ENCODE measurements at regions not wholly inside any gene's neighbourhood (a gene's known extent, or its start where the extent isn't known, plus 50 kb on each side); places are given as distances from the start of the nearest gene placed in this dataset.

DNA sequence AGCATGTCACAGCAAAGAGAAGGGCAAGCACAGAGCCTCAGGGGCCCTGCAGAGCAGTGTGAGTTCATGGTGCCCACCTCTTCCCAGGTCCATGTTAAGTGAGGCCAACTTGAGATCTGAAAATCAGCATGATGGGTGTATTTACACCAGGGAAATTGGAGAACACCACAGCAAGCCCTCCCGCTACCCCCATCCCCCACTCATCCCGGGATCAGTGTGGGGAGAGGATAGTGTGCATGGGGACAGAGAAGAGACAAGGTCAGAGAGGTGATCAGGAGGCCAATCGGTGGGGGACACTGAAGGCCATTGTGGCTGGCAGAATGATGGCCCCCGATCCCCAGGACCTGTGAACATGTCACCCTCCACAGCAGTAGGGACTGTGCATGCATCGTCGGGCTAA, 54.7 kb downstream of the PTGR3 start:
- DNase-seq (ENCODE audit: low read depth): no peak
- TF ChIP-seq CTCF (IDR thresholded peaks at IDR 0.05; ENCODE audit: control insufficient read depth, extremely low read depth, insufficient read depth): no peak
- no peak overlapping the region for H3K4me3 ChIP-seq (ENCODE audit: low read depth, low read length)

DNA sequence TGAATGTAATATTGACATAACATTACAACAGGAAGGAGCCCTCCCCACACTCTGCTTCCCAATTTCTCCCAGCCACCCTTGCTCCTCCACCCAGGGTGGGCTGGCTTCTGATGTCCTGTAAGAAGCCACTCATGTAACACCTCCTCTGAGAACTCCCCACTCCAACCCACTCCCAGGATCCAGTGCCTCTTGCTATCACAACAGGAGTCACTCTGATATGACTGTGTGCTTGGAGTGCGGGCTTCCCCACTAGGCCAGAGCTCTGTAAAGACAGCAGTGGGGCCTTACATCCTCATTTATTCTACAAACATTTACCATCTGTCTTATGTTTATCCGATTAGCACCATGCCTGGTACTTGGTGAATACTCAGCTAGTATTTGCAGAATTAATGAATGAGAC, 65.1 kb downstream of the PTGR3 start:
- no peak overlapping the region for H3K4me3 ChIP-seq (ENCODE audit: low read depth, low read length)
- DNase-seq (ENCODE audit: low read depth): no peak
- no peak for TF ChIP-seq CTCF (IDR thresholded peaks at IDR 0.05; ENCODE audit: control insufficient read depth, extremely low read depth, insufficient read depth)

DNA sequence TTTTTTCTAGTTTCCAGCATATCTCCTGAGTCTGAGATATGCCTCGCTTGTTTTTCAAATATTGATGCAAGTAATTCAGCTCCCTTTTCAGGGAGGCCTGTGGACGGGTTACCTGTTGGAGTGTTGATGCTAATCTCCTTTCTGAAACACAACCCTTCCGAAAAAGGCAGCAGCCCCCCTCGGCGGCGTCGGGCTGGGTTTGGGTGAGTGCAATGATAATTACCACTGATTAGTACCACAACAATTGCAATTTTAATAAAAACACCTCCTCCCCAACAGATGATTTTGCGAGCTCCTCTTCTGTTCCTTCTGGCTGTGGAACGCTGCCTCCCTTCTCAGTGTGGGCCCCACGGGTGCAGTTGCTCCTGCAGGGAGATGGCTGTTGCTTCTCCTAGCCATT, 66.3 kb downstream of the PTGR3 start:
- no peak for TF ChIP-seq CTCF (IDR thresholded peaks at IDR 0.05; ENCODE audit: control insufficient read depth, extremely low read depth, insufficient read depth)
- DNase-seq (ENCODE audit: low read depth): no peak
- no peak overlapping the region for H3K4me3 ChIP-seq (ENCODE audit: low read depth, low read length)

- no peak for DNase-seq (ENCODE audit: low read depth)
- TF ChIP-seq CTCF (IDR thresholded peaks at IDR 0.05; ENCODE audit: control insufficient read depth, extremely low read depth, insufficient read depth): no peak
- no peak overlapping the region for H3K4me3 ChIP-seq (ENCODE audit: low read depth, low read length)
Measured at GRCh38 chr18:75141734-75142133, 67.2 kb downstream of the PTGR3 start.

DNA sequence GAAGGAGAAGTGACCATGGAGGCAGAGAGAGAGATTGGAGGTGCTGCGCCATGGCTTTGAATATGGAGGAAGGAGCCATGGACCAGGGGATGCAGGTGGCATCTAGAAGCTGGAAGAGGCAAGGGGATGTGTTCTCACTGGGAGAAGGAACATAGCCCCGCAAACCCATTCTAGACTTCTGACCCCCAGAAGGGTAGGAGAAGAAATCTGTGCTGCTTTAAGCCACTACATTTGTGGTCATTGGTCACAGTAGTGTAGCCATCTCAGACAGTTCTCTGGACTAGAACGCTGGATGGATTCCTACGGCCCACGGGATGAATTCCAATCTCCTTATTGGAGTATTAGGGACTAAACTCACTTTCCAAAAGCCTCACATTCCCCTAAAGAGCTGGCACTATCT, 67.8 kb downstream of the PTGR3 start:
- no peak overlapping the region for H3K4me3 ChIP-seq (ENCODE audit: low read depth, low read length)
- DNase-seq (ENCODE audit: low read depth): no peak
- no peak for TF ChIP-seq CTCF (IDR thresholded peaks at IDR 0.05; ENCODE audit: control insufficient read depth, extremely low read depth, insufficient read depth)

GRCh38 chr18:75140296-75140695, 68.6 kb downstream of the PTGR3 start:
- no peak overlapping the region for H3K4me3 ChIP-seq (ENCODE audit: low read depth, low read length)
- TF ChIP-seq CTCF (IDR thresholded peaks at IDR 0.05; ENCODE audit: control insufficient read depth, extremely low read depth, insufficient read depth): no peak
- no peak for DNase-seq (ENCODE audit: low read depth)

DNA sequence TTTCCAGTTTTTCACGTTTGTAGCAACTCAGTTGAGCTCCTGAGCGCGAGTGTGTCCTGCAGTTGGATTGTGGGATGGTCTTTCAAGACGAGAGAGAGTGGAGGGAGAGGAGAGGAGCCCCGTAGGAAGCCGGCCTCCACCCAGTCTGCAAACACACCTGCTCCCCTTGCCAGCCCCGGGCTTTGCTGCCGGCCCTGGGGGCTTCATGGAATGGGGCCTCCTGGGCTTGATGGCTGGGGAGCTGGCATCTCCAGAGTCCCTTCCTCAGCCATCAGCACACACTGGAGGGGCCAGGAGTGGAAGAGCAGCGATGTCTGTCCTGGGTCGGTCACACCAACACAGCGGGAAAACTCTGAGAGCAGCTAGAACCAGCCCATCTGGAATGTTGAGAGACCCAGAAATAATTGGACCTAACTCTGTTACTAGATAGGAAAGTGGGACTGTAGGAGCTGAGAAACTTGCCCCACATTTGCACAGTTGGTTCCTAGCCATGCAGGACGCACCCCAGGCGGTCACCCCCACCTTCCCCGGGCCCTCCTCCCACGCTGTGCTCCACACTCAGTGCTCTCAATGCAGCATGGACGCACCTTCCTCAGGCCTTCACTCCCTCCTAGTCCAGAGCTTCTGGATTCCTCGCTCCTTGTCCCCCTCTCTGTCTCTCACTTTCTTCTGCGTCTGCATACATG, 69.6 kb downstream of the PTGR3 start:
- H3K4me3 ChIP-seq (ENCODE audit: low read depth, low read length): no peak overlapping the region
- no peak for TF ChIP-seq CTCF (IDR thresholded peaks at IDR 0.05; ENCODE audit: control insufficient read depth, extremely low read depth, insufficient read depth)
- DNase-seq (ENCODE audit: low read depth): no peak
